ENCODE measurements at regions not wholly inside any gene's neighbourhood (a gene's known extent, or its start where the extent isn't known, plus 50 kb on each side); places are given as distances from the start of the nearest gene placed in this dataset.

- no peak overlapping the region for H3K27ac Mint-ChIP-seq
- no peaks in the 10 kb centered on the region for H3K4me1 Mint-ChIP-seq
- H3K27me3 Mint-ChIP-seq (ENCODE audit: low read depth, poor library complexity), result peaks cover 3% of the 10 kb centered on the region
- TF ChIP-seq CTCF (IDR thresholded peaks at IDR 0.05), result no peak
- no peak for DNase-seq
- H3K4me3 Mint-ChIP-seq, result no peak overlapping the region
- no peaks in the 10 kb centered on the region for H3K36me3 Mint-ChIP-seq (ENCODE audit: low read depth)
- peaks cover 15% of the 10 kb centered on the region for H3K9me3 Mint-ChIP-seq
These were observed 105.4 kb downstream of the SLC25A46 start for GRCh38 chr5:110844251-110844650.

- no peak for TF ChIP-seq CTCF (IDR thresholded peaks at IDR 0.05)
- no peak overlapping the region for H3K4me3 Mint-ChIP-seq
- DNase-seq, result no peak
- no peak overlapping the region for H3K27ac Mint-ChIP-seq
- H3K4me1 Mint-ChIP-seq, result no peaks in the 10 kb centered on the region
- H3K27me3 Mint-ChIP-seq (ENCODE audit: low read depth, poor library complexity), result peaks cover 3% of the 10 kb centered on the region
- no peaks in the 10 kb centered on the region for H3K36me3 Mint-ChIP-seq (ENCODE audit: low read depth)
- H3K9me3 Mint-ChIP-seq, result peaks cover 19% of the 10 kb centered on the region
These were observed 107.7 kb downstream of the SLC25A46 start for GRCh38 chr5:110846398-110847001.

GRCh38 chr5:110851357-110851756 is 112.5 kb downstream of the SLC25A46 start:
- Mint-ChIP-seq H3K9me3 (peaks cover 19% of the 10 kb centered on the region), H3K4me3 (no peak overlapping the region), H3K27me3 (ENCODE audit: low read depth, poor library complexity) (no peaks in the 10 kb centered on the region), H3K27ac (no peak overlapping the region), H3K4me1 (no peaks in the 10 kb centered on the region), H3K36me3 (ENCODE audit: low read depth) (no peaks in the 10 kb centered on the region)
- no peak for TF ChIP-seq CTCF (IDR thresholded peaks at IDR 0.05)
- DNase-seq, result no peak

GRCh38 chr5:110852053-110852452 is 113.2 kb downstream of the SLC25A46 start:
- Mint-ChIP-seq H3K27me3 (ENCODE audit: low read depth, poor library complexity) (no peaks in the 10 kb centered on the region), H3K4me3 (no peak overlapping the region), H3K4me1 (no peaks in the 10 kb centered on the region), H3K27ac (no peak overlapping the region), H3K9me3 (peaks cover 19% of the 10 kb centered on the region), H3K36me3 (ENCODE audit: low read depth) (no peaks in the 10 kb centered on the region)
- TF ChIP-seq CTCF (IDR thresholded peaks at IDR 0.05), result no peak
- no peak for DNase-seq

GRCh38 chr5:110852541-110852940 is 113.7 kb downstream of the SLC25A46 start:
- Mint-ChIP-seq H3K9me3 (peaks cover 19% of the 10 kb centered on the region), H3K4me3 (no peak overlapping the region), H3K4me1 (no peaks in the 10 kb centered on the region), H3K27ac (no peak overlapping the region), H3K36me3 (ENCODE audit: low read depth) (no peaks in the 10 kb centered on the region), H3K27me3 (ENCODE audit: low read depth, poor library complexity) (no peaks in the 10 kb centered on the region)
- DNase-seq, result no peak
- no peak for TF ChIP-seq CTCF (IDR thresholded peaks at IDR 0.05)

GRCh38 chr5:110853267-110853666 is 114.5 kb downstream of the SLC25A46 start:
- Mint-ChIP-seq H3K27me3 (ENCODE audit: low read depth, poor library complexity) (no peaks in the 10 kb centered on the region), H3K27ac (no peak overlapping the region), H3K36me3 (ENCODE audit: low read depth) (no peaks in the 10 kb centered on the region), H3K9me3 (peaks cover 14% of the 10 kb centered on the region), H3K4me1 (no peaks in the 10 kb centered on the region), H3K4me3 (no peak overlapping the region)
- DNase-seq, result no peak
- no peak for TF ChIP-seq CTCF (IDR thresholded peaks at IDR 0.05)

All from nephron progenitor cell (in vitro differentiated cells).